ENCODE measurements at regions not wholly inside any gene's neighbourhood (a gene's known extent, or its start where the extent isn't known, plus 50 kb on each side); places are given as distances from the start of the nearest gene placed in this dataset.

- TF ChIP-seq CREM (IDR thresholded peaks at IDR 0.05; ENCODE audit: low read depth) (no peak), NBN (IDR thresholded peaks at IDR 0.05) (no peak), NR2C2 (IDR thresholded peaks at IDR 0.05; ENCODE audit: borderline replicate concordance, control insufficient read depth, insufficient read length, low read depth) (no peak), NFXL1 (IDR thresholded peaks at IDR 0.05; ENCODE audit: borderline replicate concordance) (no peak), FOXK2 (IDR thresholded peaks at IDR 0.05) (no peak), SUZ12 (IDR thresholded peaks at IDR 0.05; ENCODE audit: unreplicated experiment) (no peak), ATF7 (IDR thresholded peaks at IDR 0.05; ENCODE audit: low read depth) (no peak), IKZF1 (conservative IDR thresholded peaks at IDR 0.05) (no peak), MAX (IDR thresholded peaks at IDR 0.05; ENCODE audit: low read depth, low read length) (no peak), SPI1 (IDR thresholded peaks at IDR 0.05; ENCODE audit: borderline replicate concordance, insufficient read depth, low read depth, low read length) (no peak), PKNOX1 (IDR thresholded peaks at IDR 0.05) (no peak)
- TF ChIP-seq, protein P1, sequence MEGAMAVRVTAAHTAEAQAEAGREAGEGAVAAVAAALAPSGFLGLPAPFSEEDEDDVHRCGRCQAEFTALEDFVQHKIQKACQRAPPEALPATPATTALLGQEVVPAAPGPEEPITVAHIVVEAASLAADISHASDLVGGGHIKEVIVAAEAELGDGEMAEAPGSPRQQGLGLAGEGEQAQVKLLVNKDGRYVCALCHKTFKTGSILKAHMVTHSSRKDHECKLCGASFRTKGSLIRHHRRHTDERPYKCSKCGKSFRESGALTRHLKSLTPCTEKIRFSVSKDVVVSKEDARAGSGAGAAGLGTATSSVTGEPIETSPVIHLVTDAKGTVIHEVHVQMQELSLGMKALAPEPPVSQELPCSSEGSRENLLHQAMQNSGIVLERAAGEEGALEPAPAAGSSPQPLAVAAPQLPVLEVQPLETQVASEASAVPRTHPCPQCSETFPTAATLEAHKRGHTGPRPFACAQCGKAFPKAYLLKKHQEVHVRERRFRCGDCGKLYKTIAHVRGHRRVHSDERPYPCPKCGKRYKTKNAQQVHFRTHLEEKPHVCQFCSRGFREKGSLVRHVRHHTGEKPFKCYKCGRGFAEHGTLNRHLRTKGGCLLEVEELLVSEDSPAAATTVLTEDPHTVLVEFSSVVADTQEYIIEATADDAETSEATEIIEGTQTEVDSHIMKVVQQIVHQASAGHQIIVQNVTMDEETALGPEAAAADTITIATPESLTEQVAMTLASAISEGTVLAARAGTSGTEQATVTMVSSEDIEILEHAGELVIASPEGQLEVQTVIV (IDR thresholded peaks at IDR 0.05; ENCODE audit: borderline replicate concordance, partially characterized antibody): no peak
Measured at GRCh38 chr21:22679207-22679606, 1681.0 kb downstream of the NCAM2 start.

More at GRCh38 chr21:22679207-22679606, 1681.0 kb downstream of the NCAM2 start:
- no TSS peak for BruUV-seq (replicated peaks)
- H4K20me1 ChIP-seq (ENCODE audit: control insufficient read depth, insufficient read depth): no peaks in the 10 kb centered on the region
- no peak overlapping the region for H3K4me2 ChIP-seq (ENCODE audit: control insufficient read depth, insufficient read depth)
- ChIA-PET POLR2A (no interaction called here), CTCF (no interaction called here), RAD21 (ENCODE audit: unreplicated experiment) (no interaction called here), SMC1A (ENCODE audit: uncharacterized antibody, unreplicated experiment) (no interaction called here)
- no peaks in the 10 kb centered on the region for H3K79me2 ChIP-seq (ENCODE audit: control insufficient read depth, insufficient read depth, low read length)
- no peak overlapping the region for H3K4me3 ChIP-seq
- no peaks in the 10 kb centered on the region for H3K36me3 ChIP-seq (ENCODE audit: control insufficient read depth in 2 of 2, insufficient read depth in 2 of 2, low read length in 1 of 2)
- no peaks in the 10 kb centered on the region for H3K4me1 ChIP-seq (ENCODE audit: control insufficient read depth, insufficient read depth, low read length)
- no peak overlapping the region for H3K9ac ChIP-seq (ENCODE audit: control insufficient read depth, insufficient read depth, low read length)
- no peak overlapping the region for H3K27ac ChIP-seq (ENCODE audit: control insufficient read depth, insufficient read depth)
- FAIRE-seq (no peak), ATAC-seq (no peak), DNase-seq (ENCODE audit: low read depth, low spot score) (no peak)
- H3K27me3 ChIP-seq (replicated peaks in 1 of 2; ENCODE audit: control insufficient read depth in 2 of 2, insufficient read depth in 2 of 2, low read length in 1 of 2): no peaks in the 10 kb centered on the region
- H3K9me3 ChIP-seq (replicated peaks; ENCODE audit: control insufficient read depth, insufficient read depth, low read length): no peaks in the 10 kb centered on the region; the same call in 2 of the 3 replicates
- in situ Hi-C loops (cut with MboI) (no loop called here), intact Hi-C loops (cut with micrococcal nuclease; ENCODE audit: unreplicated experiment) (no loop called here)
- WGBS (ENCODE audit: insufficient coverage, insufficient replicate concordance, low lambda C conversion rate, missing lambda C conversion rate): 10% methylated on average over 10 of the region's 10 CpGs
- no peak overlapping the region for H2AFZ ChIP-seq (ENCODE audit: control insufficient read depth, low read depth, low read length)
